ENCODE measurements at regions not wholly inside any gene's neighbourhood (a gene's known extent, or its start where the extent isn't known, plus 50 kb on each side); places are given as distances from the start of the nearest gene placed in this dataset.

DNA sequence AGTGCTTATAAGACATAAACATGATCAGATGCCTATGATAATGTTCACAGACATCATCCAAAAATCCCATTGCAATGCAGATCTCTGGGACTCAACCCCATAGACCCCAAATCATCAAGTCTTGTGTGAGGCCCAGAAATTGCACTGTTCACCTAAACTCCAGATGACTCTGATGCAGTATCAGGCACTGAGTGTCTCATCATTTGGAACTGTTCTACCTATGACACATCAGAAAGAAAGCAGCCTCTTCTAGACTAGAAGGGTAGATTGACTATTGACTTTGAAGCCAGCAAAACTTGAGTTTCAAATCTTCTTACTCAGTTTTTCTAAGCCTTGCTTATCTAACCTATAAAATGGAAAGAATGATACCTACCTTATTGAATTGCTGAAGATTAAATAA is 58.7 kb upstream of the PAPPA start:
- intact Hi-C loops (cut with DNase I; ENCODE audit: low total_unique reads) = no loop called here
- no peaks in the 10 kb centered on the region for H3K9me3 ChIP-seq
- no peaks in the 10 kb centered on the region for H3K4me1 ChIP-seq
- no peak for DNase-seq
- H3K36me3 ChIP-seq = no peaks in the 10 kb centered on the region
- no peaks in the 10 kb centered on the region for H3K27me3 ChIP-seq
- H3K27ac ChIP-seq = no peak overlapping the region
- TF ChIP-seq CTCF (IDR thresholded peaks at IDR 0.05) = no peak
- no peak for TF ChIP-seq POLR2A (IDR thresholded peaks at IDR 0.05)
- H3K4me3 ChIP-seq = no peak overlapping the region

DNA sequence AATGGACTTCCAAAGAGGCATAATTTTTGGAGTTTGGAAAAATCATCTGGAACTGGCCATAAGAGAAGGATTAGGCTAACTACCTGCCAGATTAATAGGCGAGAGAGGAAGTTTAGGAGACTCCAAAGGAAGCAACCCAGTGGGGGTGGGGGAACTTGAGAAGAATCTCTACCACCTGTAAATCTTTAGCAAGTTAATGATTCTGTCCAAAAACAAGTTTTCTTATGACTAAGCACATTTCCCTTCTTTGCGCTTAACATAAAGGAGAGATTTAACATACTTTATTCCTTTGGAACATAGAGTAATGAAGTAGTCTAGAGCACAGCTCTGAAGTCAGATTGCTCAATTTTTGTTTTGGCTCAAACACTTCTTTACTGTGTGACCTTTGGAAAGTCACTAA is 58.2 kb upstream of the PAPPA start:
- H3K27ac ChIP-seq = no peak overlapping the region
- no peaks in the 10 kb centered on the region for H3K4me1 ChIP-seq
- no peak for DNase-seq
- intact Hi-C loops (cut with DNase I; ENCODE audit: low total_unique reads) = no loop called here
- no peak overlapping the region for H3K4me3 ChIP-seq
- no peaks in the 10 kb centered on the region for H3K36me3 ChIP-seq
- no peaks in the 10 kb centered on the region for H3K9me3 ChIP-seq
- no peaks in the 10 kb centered on the region for H3K27me3 ChIP-seq
- no peak for TF ChIP-seq POLR2A (IDR thresholded peaks at IDR 0.05)
- no peak for TF ChIP-seq CTCF (IDR thresholded peaks at IDR 0.05)

DNA sequence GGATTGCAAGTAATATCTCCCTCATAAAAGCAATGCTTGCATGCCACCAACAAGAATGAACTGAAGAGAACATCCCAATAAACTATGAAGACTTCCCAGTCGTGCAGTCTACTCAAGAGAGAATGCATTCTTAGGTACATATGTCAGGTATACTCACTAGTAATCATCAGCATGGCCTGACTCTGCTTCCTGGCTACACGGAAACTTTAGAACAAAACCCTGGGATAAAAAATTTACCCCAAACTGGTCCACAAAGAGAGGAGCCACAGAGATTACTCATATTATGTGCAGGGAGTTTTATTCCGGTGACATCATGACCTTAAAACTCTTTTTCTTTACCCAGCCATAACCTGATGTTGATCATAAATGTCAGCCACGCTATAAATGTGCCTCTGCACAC is 57.5 kb upstream of the PAPPA start:
- no peaks in the 10 kb centered on the region for H3K9me3 ChIP-seq
- H3K27ac ChIP-seq = no peak overlapping the region
- TF ChIP-seq CTCF (IDR thresholded peaks at IDR 0.05) = no peak
- no peak for TF ChIP-seq POLR2A (IDR thresholded peaks at IDR 0.05)
- intact Hi-C loops (cut with DNase I; ENCODE audit: low total_unique reads) = no loop called here
- no peaks in the 10 kb centered on the region for H3K27me3 ChIP-seq
- DNase-seq = no peak
- H3K4me3 ChIP-seq = no peak overlapping the region
- no peaks in the 10 kb centered on the region for H3K4me1 ChIP-seq
- no peaks in the 10 kb centered on the region for H3K36me3 ChIP-seq

GRCh38 chr9:116096853-116097252 is 56.7 kb upstream of the PAPPA start:
- no peak for TF ChIP-seq POLR2A (IDR thresholded peaks at IDR 0.05)
- no peak for TF ChIP-seq CTCF (IDR thresholded peaks at IDR 0.05)
- H3K9me3 ChIP-seq = no peaks in the 10 kb centered on the region
- H3K4me1 ChIP-seq = no peaks in the 10 kb centered on the region
- H3K27ac ChIP-seq = no peak overlapping the region
- intact Hi-C loops (cut with DNase I; ENCODE audit: low total_unique reads) = no loop called here
- DNase-seq = no peak
- H3K36me3 ChIP-seq = no peaks in the 10 kb centered on the region
- H3K4me3 ChIP-seq = no peak overlapping the region
- no peaks in the 10 kb centered on the region for H3K27me3 ChIP-seq

GRCh38 chr9:116098476-116098875 is 55.1 kb upstream of the PAPPA start:
- no peak for TF ChIP-seq CTCF (IDR thresholded peaks at IDR 0.05)
- Histone ChIP-seq H3K27ac (no peak overlapping the region), H3K4me1 (no peaks in the 10 kb centered on the region), H3K27me3 (no peaks in the 10 kb centered on the region), H3K9me3 (no peaks in the 10 kb centered on the region), H3K36me3 (no peaks in the 10 kb centered on the region), H3K4me3 (no peak overlapping the region)
- intact Hi-C loops (cut with DNase I; ENCODE audit: low total_unique reads) = no loop called here
- DNase-seq = no peak
